ENCODE measurements at regions not wholly inside any gene's neighbourhood (a gene's known extent, or its start where the extent isn't known, plus 50 kb on each side); places are given as distances from the start of the nearest gene placed in this dataset.

- TF ChIP-seq CTBP2 (IDR thresholded peaks at IDR 0.05; ENCODE audit: borderline replicate concordance, insufficient read depth, insufficient read length, low read length) (no peak), POLR2AphosphoS5 (IDR thresholded peaks at IDR 0.05; ENCODE audit: low read depth, low read length) (no peak), CBX8 (IDR thresholded peaks at IDR 0.05; ENCODE audit: borderline replicate concordance, low read depth, low read length) (no peak), TCF12 (IDR thresholded peaks at IDR 0.05; ENCODE audit: low read depth, low read length) (no peak)
Measured at GRCh38 chr2:122610948-122611609, 855.6 kb downstream of the TSN start (continued).
